H1 (cell line): ENCODE measurements at regions not wholly inside any gene's neighbourhood (a gene's known extent, or its start where the extent isn't known, plus 50 kb on each side); places are given as distances from the start of the nearest gene placed in this dataset.

Experiments used
- CTCF ChIA-PET: fragments of 300-600 bp; sonication (Branson Sonifier 250); formaldehyde crosslinking; loops from one replicate; lab custom pipeline; 2021; ENCODE audit not compliant: partially characterized antibody; lab: Charles Lee
- POLR2A ChIA-PET: fragments of 300-600 bp; sonication (Branson Sonifier 250); formaldehyde crosslinking; loops from one replicate; lab custom pipeline; 2021; ENCODE audit warnings: inconsistent platforms; ENCODE audit not compliant: partially characterized antibody; lab: Charles Lee
- DNase-seq, 2 experiments: peaks; one replicate each; pipeline versions ENCODE4 v3.0.0 to v3.0.0-alpha.2; 2010 to 2022; ENCODE audit warnings: low spot score in 2 of 2, low read depth in 1 of 2, mixed read lengths in 1 of 2
- FAIRE-seq: peaks from 2 replicates; lab custom pipeline; 2011; peaks lifted over from hg19 to GRCh38; lab: Jason Lieb, UNC
- H2AFZ ChIP-seq: 2 replicates; pipeline ENCODE4 v1.8.1; 2012; ENCODE audit warnings: low read length, inconsistent platforms
- H2AK5ac ChIP-seq: 2 replicates; pipeline ENCODE4 v1.6.1; 2013; ENCODE audit warnings: low read depth, low read length
- H2BK120ac ChIP-seq: replicated peaks from 2 replicates; pipeline ENCODE3; 2013; ENCODE audit warnings: low read depth, low read length, inconsistent platforms
- H2BK12ac ChIP-seq: 2 replicates; pipeline ENCODE4 v1.6.1; 2013; ENCODE audit warnings: low read depth, low read length
- H2BK15ac ChIP-seq: 2 replicates; pipeline ENCODE4 v1.6.1; 2013; ENCODE audit warnings: low read length
- H2BK20ac ChIP-seq: 2 replicates; pipeline ENCODE4 v1.6.1; 2013; ENCODE audit warnings: low read length
- H2BK5ac ChIP-seq: 2 replicates; pipeline ENCODE4 v1.6.1; 2013; ENCODE audit warnings: low read depth, low read length
- H3K14ac ChIP-seq: 2 replicates; pipeline ENCODE4 v1.6.1; 2013; ENCODE audit warnings: inconsistent platforms; ENCODE audit not compliant: insufficient read length
- H3K18ac ChIP-seq: 2 replicates; pipeline ENCODE4 v1.6.1; 2013; ENCODE audit warnings: low read length; ENCODE audit errors: extremely low read depth
- H3K23ac ChIP-seq: 2 replicates; pipeline ENCODE4 v1.6.1; 2013; ENCODE audit warnings: inconsistent platforms; ENCODE audit not compliant: insufficient read length
- H3K23me2 ChIP-seq: 2 replicates; pipeline ENCODE4 v1.6.1; 2013; ENCODE audit warnings: low read depth, low read length
- H3K27ac ChIP-seq: 2 replicates; pipeline ENCODE4 v1.6.1; 2011; ENCODE audit warnings: low read depth, low read length, inconsistent platforms
- H3K27me3 ChIP-seq, 4 experiments: replicated peaks in 1 of 4; 1 replicate in 1 of 4; 2 replicates in 3 of 4; pipeline versions ENCODE4 v1.6.1 to v1.8.1; 2011 to 2013; ENCODE audit warnings: low read length in 3 of 4, mild to moderate bottlenecking in 3 of 4, inconsistent platforms in 2 of 4, mixed read lengths in 2 of 4, moderate library complexity in 1 of 4; ENCODE audit not compliant: control insufficient read depth in 3 of 4, insufficient read depth in 3 of 4; ENCODE audit errors: extremely low read depth in 1 of 4
- H3K36me3 ChIP-seq, 4 experiments: 2 replicates each; pipeline versions ENCODE4 v1.6.1 to v1.8.1; 2011 to 2013; ENCODE audit warnings: mild to moderate bottlenecking in 4 of 4, low read length in 3 of 4, moderate library complexity in 2 of 4, control low read depth in 1 of 4, inconsistent platforms in 1 of 4; ENCODE audit not compliant: insufficient read depth in 4 of 4, control insufficient read depth in 2 of 4
- H3K4ac ChIP-seq: replicated peaks from 2 replicates; pipeline ENCODE3; 2013; ENCODE audit warnings: low read length, low read depth, mixed read lengths, inconsistent platforms; ENCODE audit not compliant: insufficient read length
- H3K4me1 ChIP-seq, 4 experiments: replicated peaks in 1 of 4; 1 replicate in 1 of 4; 2 replicates in 3 of 4; pipeline versions ENCODE4 v1.6.1 to v1.8.1; 2011 to 2013; ENCODE audit warnings: low read length in 3 of 4, inconsistent platforms in 2 of 4, mixed read lengths in 1 of 4; ENCODE audit not compliant: insufficient read depth in 4 of 4, control insufficient read depth in 3 of 4
- H3K4me2 ChIP-seq, 2 experiments: 2 replicates each; pipeline versions ENCODE4 v1.6.1 to v1.8.1; 2011 to 2013; ENCODE audit warnings: low read depth in 2 of 2, low read length in 2 of 2, control low read depth in 1 of 2, inconsistent platforms in 1 of 2, mild to moderate bottlenecking in 1 of 2; ENCODE audit not compliant: insufficient read depth in 1 of 2
- H3K4me3 ChIP-seq, 4 experiments: fragments of 200-600, 300-600 bp in 1 of 4; sonication (generic), shearing (Covaris generic), sonication (Bioruptor Twin) in 1 of 4; 2 replicates each; pipeline versions ENCODE4 v1.5.1 to v1.8.1; 2011 to 2016; ENCODE audit warnings: low read length in 4 of 4, low read depth in 3 of 4, control low read depth in 2 of 4, inconsistent platforms in 2 of 4, mild to moderate bottlenecking in 2 of 4, mixed read lengths in 1 of 4, moderate library complexity in 1 of 4; ENCODE audit not compliant: insufficient read depth in 2 of 4; ENCODE audit errors: extremely low read depth in 1 of 4
- H3K56ac ChIP-seq: replicated peaks from 2 replicates; pipeline ENCODE3; 2013; ENCODE audit warnings: low read depth, mild to moderate bottlenecking, mixed read lengths, low read length, inconsistent platforms; ENCODE audit not compliant: insufficient read length
- H3K79me1 ChIP-seq: 2 replicates; pipeline ENCODE4 v1.6.1; 2013; ENCODE audit warnings: low read depth, low read length, control low read depth
- H3K79me2 ChIP-seq, 2 experiments: 2 replicates each; pipeline versions ENCODE4 v1.6.1 to v1.8.1; 2012 to 2013; ENCODE audit warnings: low read length in 2 of 2, mild to moderate bottlenecking in 2 of 2, inconsistent platforms in 1 of 2; ENCODE audit not compliant: insufficient read depth in 2 of 2, control insufficient read depth in 1 of 2
- H3K9ac ChIP-seq, 4 experiments: replicated peaks in 1 of 4; 1 replicate in 1 of 4; 2 replicates in 3 of 4; pipeline versions ENCODE4 v1.6.1 to v1.8.1; 2011 to 2013; ENCODE audit warnings: low read depth in 3 of 4, low read length in 3 of 4, control low read depth in 2 of 4, mild to moderate bottlenecking in 2 of 4, moderate library complexity in 2 of 4, inconsistent platforms in 1 of 4; ENCODE audit errors: extremely low read depth in 1 of 4
- H3K9me3 ChIP-seq, 2 experiments: 2 replicates each; pipeline versions ENCODE4 v1.6.1 to v1.8.1; 2012 to 2013; ENCODE audit warnings: mild to moderate bottlenecking in 2 of 2, moderate library complexity in 2 of 2, control low read depth in 1 of 2, inconsistent platforms in 1 of 2, low read depth in 1 of 2, low read length in 1 of 2, mixed read lengths in 1 of 2; ENCODE audit not compliant: insufficient read depth in 2 of 2
- H4K20me1 ChIP-seq, 2 experiments: replicated peaks in 1 of 2; 2 replicates each; pipeline versions ENCODE3 to v1.8.1; 2011 to 2013; ENCODE audit warnings: inconsistent platforms in 2 of 2, low read length in 2 of 2, mild to moderate bottlenecking in 1 of 2; ENCODE audit not compliant: insufficient read depth in 2 of 2, control insufficient read depth in 1 of 2
- H4K5ac ChIP-seq: 2 replicates; pipeline ENCODE4 v1.6.1; 2013; ENCODE audit warnings: low read length, low read depth, mixed read lengths, inconsistent platforms; ENCODE audit not compliant: insufficient read length
- H4K8ac ChIP-seq: 2 replicates; pipeline ENCODE4 v1.8.0; 2013; ENCODE audit warnings: mild to moderate bottlenecking, moderate library complexity, low read length, inconsistent platforms; ENCODE audit not compliant: insufficient read depth; ENCODE audit errors: extremely low read depth
- H4K91ac ChIP-seq: replicated peaks from 2 replicates; pipeline ENCODE3; 2013; ENCODE audit warnings: low read length, mixed read lengths, inconsistent platforms; ENCODE audit not compliant: insufficient read length
- CTCF ChIP-seq, 3 experiments: IDR thresholded peaks; 1 replicate in 2 of 3; 2 replicates in 1 of 3; pipeline versions ENCODE4 v1.5.1 to v1.6.1; 2011; ENCODE audit warnings: low read length in 3 of 3, mild to moderate bottlenecking in 3 of 3, inconsistent platforms in 2 of 3, low read depth in 1 of 3, moderate library complexity in 1 of 3; ENCODE audit not compliant: insufficient read depth in 1 of 3; ENCODE audit errors: control extremely low read depth in 1 of 3
- RAD21 ChIP-seq, 2 experiments: IDR thresholded peaks in 1 of 2; conservative IDR thresholded peaks in 1 of 2; 2 replicates each; pipeline ENCODE4 v1.6.1; 2011; ENCODE audit warnings: low read depth in 2 of 2, low read length in 2 of 2, improper control_type of control experiment in 1 of 2, inconsistent platforms in 1 of 2, mild to moderate bottlenecking in 1 of 2, moderate library complexity in 1 of 2
- RXRA ChIP-seq: IDR thresholded peaks from 2 replicates; pipeline ENCODE4 v1.6.1; 2011; ENCODE audit warnings: low read depth, mild to moderate bottlenecking, low read length, moderate library complexity; ENCODE audit not compliant: insufficient read depth
- WGBS, 2 experiments: shearing (Covaris generic) in 1 of 2; methylation state at CpG; one replicate each; pipeline versions ENCODE4 v1.1.6 to v1.1.7; 2013 to 2015; ENCODE audit warnings: low lambda C conversion rate in 2 of 2, mixed read lengths in 2 of 2, inconsistent platforms in 1 of 2, low coverage in 1 of 2, missing lambda C conversion rate in 1 of 2; ENCODE audit not compliant: insufficient replicate concordance in 2 of 2, insufficient coverage in 1 of 2, insufficient read length in 1 of 2; ENCODE audit errors: extremely low coverage in 1 of 2, missing lambda C conversion rate in 1 of 2; 5-methylcytosine and 5-hydroxymethylcytosine counted together

- Histone ChIP-seq H4K8ac (no peak overlapping the region), H3K79me2 (peaks cover 0 to 91% of the 10 kb centered on the region in 2 experiments; a peak in 3 of 4 replicates), H3K9me3 (no peaks in the 10 kb centered on the region), H2BK20ac (no peak overlapping the region), H3K79me1 (no peaks in the 10 kb centered on the region), H2BK120ac (no peak overlapping the region), H3K27me3 (no peaks in the 10 kb centered on the region), H3K27ac (no peak overlapping the region), H3K4ac (no peak overlapping the region), H3K23me2 (no peaks in the 10 kb centered on the region), H3K56ac (no peak overlapping the region), H4K20me1 (peaks cover 0 to 2% of the 10 kb centered on the region in 2 experiments), H4K91ac (no peak overlapping the region), H2AK5ac (no peak overlapping the region), H3K9ac (no peak overlapping the region), H2BK12ac (no peak overlapping the region), H2BK5ac (no peak overlapping the region), H3K23ac (no peak overlapping the region), H3K14ac (no peak overlapping the region), H3K18ac (no peak overlapping the region), H3K4me2 (no peak overlapping the region), H3K36me3 (peaks cover 0 to 44% (median 7%) of the 10 kb centered on the region in 4 experiments; a peak in 3 of 8 replicates), H3K4me3 (no peak overlapping the region), H3K4me1 (no peaks in the 10 kb centered on the region), H4K5ac (no peak overlapping the region), H2AFZ (no peak overlapping the region), H2BK15ac (no peak overlapping the region)
- peak; percentile 29 to 43 (median 37) for TF ChIP-seq CTCF (IDR thresholded peaks at IDR 0.05; ENCODE audit: control extremely low read depth in 1 of 3, insufficient read depth in 1 of 3, low read depth in 1 of 3, low read length in 3 of 3)
- peak; percentile 47 to 62 for TF ChIP-seq RAD21 (IDR thresholded peaks at IDR 0.05 in 1 of 2, conservative IDR thresholded peaks at IDR 0.05 in 1 of 2; ENCODE audit: low read depth in 2 of 2, low read length in 2 of 2)
- no peak for TF ChIP-seq RXRA
- WGBS, 2 experiments, result 86% methylated on average over 4 of the region's 6 CpGs; no CpG with 5 or more reads in 1 of the 2 experiments
- DNase-seq, result no peak
- CTCF ChIA-PET, result interaction anchor here (1.1 to 1.5 kb wide), 3 partner anchors 13 to 22 kb away, joined by 4 to 5 read pairs (median 5); no protein-coding TSS in a partner anchor
- POLR2A ChIA-PET, result interaction anchor here (0.9 kb wide), 1 partner anchor 12 kb away, joined by 3 read pairs; no protein-coding TSS in a partner anchor
- no peak for FAIRE-seq
These were observed 623.8 kb upstream of the DIPK2B start for GRCh38 chrX:45824471-45824870.
